Neural cell (in vitro differentiated cells): ENCODE measurements at regions not wholly inside any gene's neighbourhood (a gene's known extent, or its start where the extent isn't known, plus 50 kb on each side); places are given as distances from the start of the nearest gene placed in this dataset.

ENCODE experiments used
- CTCF ChIP-seq: fragments of 450-650 bp; IDR thresholded peaks from 2 replicates; pipeline ENCODE4 v1.5.1; 2014; ENCODE audit warnings: antibody characterized with exemption, mild to moderate bottlenecking, moderate library complexity; ENCODE audit not compliant: poor library complexity, severe bottlenecking
- EP300 ChIP-seq: fragments of 450-650 bp; conservative IDR thresholded peaks from 2 replicates; pipeline ENCODE4 v1.6.1; 2014; ENCODE audit warnings: antibody characterized with exemption, mild to moderate bottlenecking, moderate library complexity; ENCODE audit not compliant: poor library complexity, severe bottlenecking
- EZH2 ChIP-seq: fragments of 200-600, 300-800 bp; shearing (Covaris generic), sonication (generic); IDR thresholded peaks from 2 replicates; pipeline ENCODE4 v1.6.1; 2014; ENCODE audit warnings: antibody characterized with exemption, low read length, borderline replicate concordance, mild to moderate bottlenecking; ENCODE audit not compliant: insufficient read depth, poor library complexity, severe bottlenecking
- MXI1 ChIP-seq: fragments of 450-650 bp; conservative IDR thresholded peaks from 2 replicates; pipeline ENCODE4 v1.6.1; 2014; ENCODE audit warnings: antibody characterized with exemption, mild to moderate bottlenecking; ENCODE audit not compliant: poor library complexity, severe bottlenecking
- POLR2AphosphoS5 ChIP-seq: IDR thresholded peaks from 2 replicates; pipeline ENCODE4 v1.6.1; 2012
- RAD21 ChIP-seq: fragments of 450-650 bp; conservative IDR thresholded peaks from 2 replicates; pipeline ENCODE4 v1.6.1; 2014; ENCODE audit warnings: antibody characterized with exemption, mild to moderate bottlenecking, moderate library complexity
- REST ChIP-seq: IDR thresholded peaks from 2 replicates; pipeline ENCODE4 v1.6.1; 2012; ENCODE audit warnings: borderline replicate concordance

DNA sequence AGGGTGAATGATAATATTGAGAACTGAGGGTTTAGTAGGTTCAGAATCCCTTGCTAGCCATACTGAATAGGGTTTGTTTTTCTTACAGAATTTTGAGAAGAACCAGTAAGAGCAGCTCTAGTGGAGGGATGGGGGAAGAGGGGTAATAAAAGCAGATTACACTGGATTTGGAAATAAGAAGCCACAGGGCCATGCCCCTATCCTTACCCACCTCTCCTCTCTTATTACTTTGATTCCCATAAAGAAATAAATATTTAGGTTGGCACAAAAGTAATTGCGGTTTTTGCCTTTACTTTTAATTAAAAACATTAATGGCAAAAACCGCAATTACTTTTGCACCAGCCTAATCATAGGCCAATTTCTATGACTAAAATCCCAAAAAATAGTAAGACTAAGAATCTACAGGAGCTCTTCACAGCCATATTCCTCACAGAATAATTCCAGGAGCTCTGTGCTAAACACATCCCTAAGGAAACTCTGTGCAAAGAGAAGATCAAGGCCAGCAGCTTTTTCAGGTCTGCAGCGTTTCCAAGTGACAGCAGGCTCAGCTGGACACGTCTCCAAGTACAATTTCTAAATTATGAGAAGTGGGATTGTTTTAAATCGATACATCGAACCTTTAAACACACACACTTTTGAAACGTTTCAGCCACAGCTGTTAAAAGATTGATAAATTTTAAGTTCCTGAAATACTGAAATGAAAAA, 58.4 kb upstream of the RTN4 start:
- TF ChIP-seq CTCF (no peak), EZH2 (no peak), POLR2AphosphoS5 (no peak), REST (no peak), EP300 (no peak), MXI1 (no peak), RAD21 (no peak)
